ENCODE measurements at regions not wholly inside any gene's neighbourhood (a gene's known extent, or its start where the extent isn't known, plus 50 kb on each side); places are given as distances from the start of the nearest gene placed in this dataset.

DNA sequence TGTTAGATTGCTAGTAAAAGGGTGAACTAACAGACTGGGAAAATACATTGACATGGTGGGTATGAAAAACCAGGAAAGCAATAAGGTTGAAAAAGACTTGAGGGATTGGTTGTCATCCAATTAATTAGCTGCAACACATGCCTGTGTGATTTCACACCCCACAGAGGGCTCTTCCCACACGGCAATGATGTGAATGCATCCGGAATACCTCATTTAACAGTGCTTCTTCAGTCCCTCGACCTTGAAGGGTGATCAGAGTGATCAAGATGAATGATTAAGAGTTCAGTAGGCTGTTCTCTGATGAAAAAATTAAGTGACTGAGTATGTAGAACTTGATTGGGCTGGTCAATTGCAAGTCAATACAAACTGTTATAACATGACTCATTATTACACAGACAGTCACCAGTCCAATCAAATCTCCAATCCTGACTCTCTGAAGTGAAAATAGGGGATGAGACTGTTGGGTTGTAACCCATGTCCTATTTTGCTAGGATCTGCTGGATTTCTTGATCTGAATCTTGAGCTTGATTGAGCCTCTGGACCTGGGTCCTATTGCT, 924.9 kb upstream of the FAM98A start:
- TF ChIP-seq, protein P1, sequence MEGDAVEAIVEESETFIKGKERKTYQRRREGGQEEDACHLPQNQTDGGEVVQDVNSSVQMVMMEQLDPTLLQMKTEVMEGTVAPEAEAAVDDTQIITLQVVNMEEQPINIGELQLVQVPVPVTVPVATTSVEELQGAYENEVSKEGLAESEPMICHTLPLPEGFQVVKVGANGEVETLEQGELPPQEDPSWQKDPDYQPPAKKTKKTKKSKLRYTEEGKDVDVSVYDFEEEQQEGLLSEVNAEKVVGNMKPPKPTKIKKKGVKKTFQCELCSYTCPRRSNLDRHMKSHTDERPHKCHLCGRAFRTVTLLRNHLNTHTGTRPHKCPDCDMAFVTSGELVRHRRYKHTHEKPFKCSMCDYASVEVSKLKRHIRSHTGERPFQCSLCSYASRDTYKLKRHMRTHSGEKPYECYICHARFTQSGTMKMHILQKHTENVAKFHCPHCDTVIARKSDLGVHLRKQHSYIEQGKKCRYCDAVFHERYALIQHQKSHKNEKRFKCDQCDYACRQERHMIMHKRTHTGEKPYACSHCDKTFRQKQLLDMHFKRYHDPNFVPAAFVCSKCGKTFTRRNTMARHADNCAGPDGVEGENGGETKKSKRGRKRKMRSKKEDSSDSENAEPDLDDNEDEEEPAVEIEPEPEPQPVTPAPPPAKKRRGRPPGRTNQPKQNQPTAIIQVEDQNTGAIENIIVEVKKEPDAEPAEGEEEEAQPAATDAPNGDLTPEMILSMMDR (IDR thresholded peaks at IDR 0.05): no peak
- no peak for TF ChIP-seq POLR2A (IDR thresholded peaks at IDR 0.05)
